Skeletal muscle tissue (tissue), 3 donors: ENCODE measurements at regions not wholly inside any gene's neighbourhood (a gene's known extent, or its start where the extent isn't known, plus 50 kb on each side); places are given as distances from the start of the nearest gene placed in this dataset.
"Not testable (repeated sequence)": the region's sequence is repeated elsewhere in the genome, so short reads cannot be mapped to it uniquely, and the experiment has no call there.

Source experiments
- H3K27ac ChIP-seq: one replicate; pipeline ENCODE4 v1.7.0; 2013; ENCODE audit warnings: mild to moderate bottlenecking, low read depth, low read length, inconsistent platforms
- H3K27me3 ChIP-seq, 3 donors: one replicate each; pipeline ENCODE4 v1.7.0; 2013; ENCODE audit warnings: low read length in 3 of 3; ENCODE audit not compliant: control insufficient read depth in 3 of 3, insufficient read depth in 3 of 3
- H3K36me3 ChIP-seq, 3 donors: one replicate each; pipeline ENCODE4 v1.7.0; 2013; ENCODE audit warnings: low read length in 3 of 3; ENCODE audit not compliant: control insufficient read depth in 3 of 3, insufficient read depth in 3 of 3
- H3K4me1 ChIP-seq, 3 donors: one replicate each; pipeline ENCODE4 v1.7.0; 2013; ENCODE audit warnings: low read length in 3 of 3, mild to moderate bottlenecking in 3 of 3; ENCODE audit not compliant: control insufficient read depth in 3 of 3, insufficient read depth in 3 of 3
- H3K4me3 ChIP-seq, 3 donors: one replicate each; pipeline ENCODE4 v1.7.0; 2013; ENCODE audit warnings: low read length in 3 of 3
- H3K9ac ChIP-seq, 3 donors: one replicate each; pipeline ENCODE4 v1.7.0; 2013; ENCODE audit warnings: low read length in 3 of 3, mild to moderate bottlenecking in 3 of 3, moderate library complexity in 2 of 3, low read depth in 1 of 3
- H3K9me3 ChIP-seq, 3 donors: one replicate each; pipeline ENCODE4 v1.7.0; 2013; ENCODE audit warnings: low read length in 3 of 3; ENCODE audit not compliant: control insufficient read depth in 3 of 3
- donor health status: Osteomylitis.

GRCh38 chr4:19167311-19167710 is 1084.4 kb upstream of the SLIT2 start:
- H3K9me3 ChIP-seq, result no peaks in the 10 kb centered on the region
- no peaks in the 10 kb centered on the region for H3K4me1 ChIP-seq

DNA sequence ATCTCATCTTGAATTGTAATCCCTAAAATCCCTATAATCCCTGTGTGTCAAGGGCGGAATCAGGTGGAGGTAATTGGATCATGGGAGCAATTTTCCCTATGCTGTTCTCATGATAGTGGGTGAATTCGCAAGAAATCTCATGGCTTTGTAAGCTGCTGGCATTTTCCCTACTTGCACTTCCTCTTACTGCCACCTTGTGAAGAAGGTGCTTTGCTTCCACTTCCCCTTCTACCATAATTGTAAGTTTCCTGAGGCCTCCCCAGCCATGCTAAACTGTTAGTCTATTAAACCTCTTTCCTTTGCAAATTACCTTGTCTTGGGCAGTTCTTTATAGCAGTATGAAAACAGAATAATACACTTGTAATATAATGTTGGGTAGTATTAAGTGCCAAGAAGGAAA is 1087.4 kb upstream of the SLIT2 start:
- H3K4me1 ChIP-seq, result no peaks in the 10 kb centered on the region

More at GRCh38 chr4:19167311-19167710, 1084.4 kb upstream of the SLIT2 start:
- no peak overlapping the region for H3K4me3 ChIP-seq
- H3K27ac ChIP-seq, result no peak overlapping the region
- H3K27me3 ChIP-seq, result no peaks in the 10 kb centered on the region
- no peaks in the 10 kb centered on the region for H3K36me3 ChIP-seq
- H3K9ac ChIP-seq, result no peak overlapping the region

DNA sequence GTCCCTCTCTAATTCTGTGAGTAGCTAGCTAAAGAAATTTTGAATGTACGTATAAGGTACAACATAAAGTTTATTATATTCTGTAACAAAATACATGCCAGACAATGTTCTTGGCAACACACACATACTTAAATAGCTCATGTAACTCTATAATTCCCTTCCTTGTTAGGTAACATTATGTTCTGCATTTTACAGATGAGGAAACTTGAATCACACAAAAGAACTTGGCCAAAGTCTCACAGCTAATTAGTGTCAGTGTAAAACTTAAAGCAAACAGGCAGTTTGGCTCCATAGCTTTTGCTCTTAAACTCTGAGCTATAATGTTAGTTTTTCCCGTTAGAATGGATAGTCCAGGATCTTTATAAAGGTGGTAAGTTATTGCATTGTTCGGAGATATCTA is 1091.8 kb upstream of the SLIT2 start:
- H3K4me1 ChIP-seq, result no peaks in the 10 kb centered on the region
- H3K9ac ChIP-seq, result no peak overlapping the region
- H3K36me3 ChIP-seq, result no peaks in the 10 kb centered on the region
- peaks cover 0 to 3% (median 0%) of the 10 kb centered on the region in 3 donors for H3K9me3 ChIP-seq
- H3K27ac ChIP-seq, result no peak overlapping the region
- no peaks in the 10 kb centered on the region for H3K27me3 ChIP-seq
- no peak overlapping the region for H3K4me3 ChIP-seq

More for the DNA sequence above, 1087.4 kb upstream of the SLIT2 start:
- H3K9ac ChIP-seq, result no peak overlapping the region
- no peaks in the 10 kb centered on the region for H3K36me3 ChIP-seq
- H3K27me3 ChIP-seq, result no peaks in the 10 kb centered on the region
- H3K9me3 ChIP-seq, result no peaks in the 10 kb centered on the region
- no peak overlapping the region for H3K4me3 ChIP-seq
- no peak overlapping the region for H3K27ac ChIP-seq

- H3K27me3 ChIP-seq, result no peaks in the 10 kb centered on the region
- no peaks in the 10 kb centered on the region for H3K36me3 ChIP-seq
- H3K4me3 ChIP-seq, result no peak overlapping the region
- no peaks in the 10 kb centered on the region for H3K4me1 ChIP-seq
- peaks cover 0 to 3% (median 3%) of the 10 kb centered on the region in 3 donors for H3K9me3 ChIP-seq
- H3K27ac ChIP-seq, result no peak overlapping the region
- no peak overlapping the region for H3K9ac ChIP-seq
Observed at GRCh38 chr4:19158107-19158809, 1093.4 kb upstream of the SLIT2 start.

DNA sequence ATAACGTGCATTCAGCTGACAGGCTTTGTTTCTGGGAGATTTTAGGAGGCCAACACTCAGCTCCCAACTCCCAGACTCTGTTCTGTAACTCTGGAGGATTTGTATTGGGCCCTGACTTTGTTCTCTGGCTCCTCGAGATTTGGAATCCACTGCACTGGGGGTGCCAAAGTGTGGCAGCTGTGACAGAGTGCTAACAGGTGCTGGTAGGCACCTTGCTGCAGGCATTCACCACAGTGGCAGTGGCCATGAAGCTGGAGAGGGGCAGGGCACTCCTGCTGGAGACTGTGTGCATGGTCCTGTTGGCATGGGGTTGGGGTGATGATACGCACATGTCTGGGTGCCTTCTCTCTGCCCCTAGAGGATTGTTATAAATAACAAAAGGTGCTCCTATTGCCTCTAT is 1094.9 kb upstream of the SLIT2 start:
- H3K9ac ChIP-seq, result no peak overlapping the region
- no peak overlapping the region for H3K4me3 ChIP-seq
- H3K9me3 ChIP-seq, result peaks cover 0 to 3% (median 3%) of the 10 kb centered on the region in 3 donors
- H3K27ac ChIP-seq, result no peak overlapping the region
- no peaks in the 10 kb centered on the region for H3K27me3 ChIP-seq
- H3K36me3 ChIP-seq, result no peaks in the 10 kb centered on the region
- no peaks in the 10 kb centered on the region for H3K4me1 ChIP-seq

- Histone ChIP-seq H3K9ac (no peak overlapping the region), H3K9me3 (peaks cover 0 to 3% (median 3%) of the 10 kb centered on the region in 3 donors), H3K36me3 (no peaks in the 10 kb centered on the region), H3K4me3 (no peak overlapping the region), H3K4me1 (no peaks in the 10 kb centered on the region), H3K27me3 (no peaks in the 10 kb centered on the region), H3K27ac (no peak overlapping the region)
Observed at GRCh38 chr4:19155568-19155967, 1096.1 kb upstream of the SLIT2 start.

GRCh38 chr4:19154267-19154666 is 1097.4 kb upstream of the SLIT2 start:
- not testable (repeated sequence) for H3K4me1 ChIP-seq, H3K9ac ChIP-seq, H3K9me3 ChIP-seq, H3K36me3 ChIP-seq, H3K4me3 ChIP-seq, H3K27ac ChIP-seq, H3K27me3 ChIP-seq

DNA sequence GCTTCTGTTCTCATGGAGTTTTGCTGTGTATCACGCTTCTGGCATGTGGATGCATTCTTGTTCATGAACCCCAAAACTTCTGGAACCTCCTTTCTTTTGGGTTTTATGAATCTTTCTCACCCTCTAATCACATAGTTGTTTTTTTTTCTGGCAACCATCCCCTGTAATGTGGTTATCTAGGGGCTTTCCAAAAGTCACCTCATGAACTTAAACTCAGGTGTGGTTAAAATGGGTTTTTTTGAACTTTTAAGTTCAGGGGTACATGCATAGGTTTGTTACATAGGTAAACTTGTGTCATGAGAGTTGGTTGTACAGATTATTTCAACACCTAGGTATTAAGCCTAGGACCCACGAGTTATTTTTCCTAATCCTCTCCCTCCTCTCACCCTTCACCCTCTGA is 1099.4 kb upstream of the SLIT2 start:
- Histone ChIP-seq H3K4me1 (no peaks in the 10 kb centered on the region), H3K27ac (no peak overlapping the region), H3K9me3 (peaks cover 0 to 3% (median 3%) of the 10 kb centered on the region in 3 donors), H3K27me3 (no peaks in the 10 kb centered on the region), H3K4me3 (no peak overlapping the region), H3K36me3 (no peaks in the 10 kb centered on the region), H3K9ac (no peak overlapping the region)

DNA sequence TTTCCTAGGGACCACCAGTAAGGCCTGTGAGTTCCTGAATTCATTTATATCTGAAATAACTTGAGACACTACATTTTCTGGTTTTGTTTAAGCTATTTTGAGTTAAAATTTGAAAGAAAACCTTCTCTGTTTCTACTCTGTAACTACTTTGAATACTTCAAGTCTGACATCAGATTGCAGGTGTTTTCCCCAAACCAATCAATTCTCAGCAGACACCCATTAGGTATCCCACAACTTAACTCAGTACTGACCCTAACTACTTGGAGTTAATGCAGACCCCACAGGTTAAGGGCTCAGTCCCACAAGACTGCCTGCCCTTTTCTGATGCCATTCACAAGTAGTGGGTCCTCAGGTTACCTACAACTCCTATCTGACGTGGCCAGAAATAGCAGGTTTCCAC is 1100.0 kb upstream of the SLIT2 start:
- H3K27me3 ChIP-seq, result no peaks in the 10 kb centered on the region
- no peaks in the 10 kb centered on the region for H3K36me3 ChIP-seq
- H3K4me1 ChIP-seq, result no peaks in the 10 kb centered on the region
- H3K9ac ChIP-seq, result no peak overlapping the region
- H3K27ac ChIP-seq, result no peak overlapping the region
- H3K9me3 ChIP-seq, result peaks cover 0 to 3% (median 0%) of the 10 kb centered on the region in 3 donors
- no peak overlapping the region for H3K4me3 ChIP-seq

DNA sequence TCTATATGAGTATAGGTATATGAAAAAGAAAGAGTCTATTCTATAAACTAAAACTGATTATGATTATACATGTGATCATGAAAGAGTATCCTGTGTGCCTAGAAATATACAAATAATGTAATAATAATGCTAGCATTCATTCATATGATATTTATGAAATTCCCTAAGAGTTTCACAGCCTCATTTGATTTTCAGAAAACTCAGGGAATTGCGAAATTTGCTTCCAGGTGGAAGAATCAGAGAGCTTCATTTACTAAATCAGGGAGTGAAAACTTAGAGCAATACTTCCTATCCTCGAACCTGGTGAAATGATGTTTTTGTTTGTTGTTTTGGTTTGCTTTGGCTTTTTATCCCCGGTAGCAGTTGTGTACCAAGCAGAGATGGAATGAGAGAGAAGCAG is 1105.7 kb upstream of the SLIT2 start:
- Histone ChIP-seq H3K4me3 (no peak overlapping the region), H3K4me1 (no peaks in the 10 kb centered on the region), H3K9ac (no peak overlapping the region), H3K9me3 (no peaks in the 10 kb centered on the region), H3K27ac (no peak overlapping the region), H3K36me3 (no peaks in the 10 kb centered on the region), H3K27me3 (no peaks in the 10 kb centered on the region)
